HuH-7.5 (cell line): ENCODE measurements at regions not wholly inside any gene's neighbourhood (a gene's known extent, or its start where the extent isn't known, plus 50 kb on each side); places are given as distances from the start of the nearest gene placed in this dataset.
"Not testable (repeated sequence)": the region's sequence is repeated elsewhere in the genome, so short reads cannot be mapped to it uniquely, and the experiment has no call there.

ENCODE experiments used
- DNase-seq: peaks from one replicate; pipeline ENCODE4 v3.0.0; 2011; ENCODE audit warnings: low spot score

- DNase-seq = no peak
These were observed 436.4 kb upstream of the PCDH15 start for GRCh38 chr10:55237462-55237861.

- DNase-seq = no peak
These were observed 432.5 kb upstream of the PCDH15 start for GRCh38 chr10:55233505-55233904.

DNA sequence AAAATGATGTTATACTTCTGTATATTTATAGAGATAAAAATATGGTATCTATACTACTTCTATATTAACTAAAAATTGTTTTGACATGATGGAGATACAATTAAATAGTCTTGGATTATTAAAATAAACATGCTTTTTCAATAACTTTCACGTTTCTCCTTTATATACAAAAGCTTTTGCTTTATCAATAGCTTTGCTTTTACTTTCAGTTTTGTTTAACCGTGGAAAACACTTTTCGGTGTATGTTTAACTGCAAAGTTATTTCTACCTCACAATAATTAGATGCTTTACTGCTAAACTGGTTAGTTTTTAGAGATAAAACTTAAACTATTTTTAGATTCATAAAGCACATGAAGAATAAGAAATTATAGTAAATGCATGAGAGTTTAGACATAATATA is 432.1 kb upstream of the PCDH15 start:
- DNase-seq = no peak

GRCh38 chr10:55232553-55232952 is 431.5 kb upstream of the PCDH15 start:
- no peak for DNase-seq

GRCh38 chr10:55227967-55228366 is 426.9 kb upstream of the PCDH15 start:
- no peak for DNase-seq

DNA sequence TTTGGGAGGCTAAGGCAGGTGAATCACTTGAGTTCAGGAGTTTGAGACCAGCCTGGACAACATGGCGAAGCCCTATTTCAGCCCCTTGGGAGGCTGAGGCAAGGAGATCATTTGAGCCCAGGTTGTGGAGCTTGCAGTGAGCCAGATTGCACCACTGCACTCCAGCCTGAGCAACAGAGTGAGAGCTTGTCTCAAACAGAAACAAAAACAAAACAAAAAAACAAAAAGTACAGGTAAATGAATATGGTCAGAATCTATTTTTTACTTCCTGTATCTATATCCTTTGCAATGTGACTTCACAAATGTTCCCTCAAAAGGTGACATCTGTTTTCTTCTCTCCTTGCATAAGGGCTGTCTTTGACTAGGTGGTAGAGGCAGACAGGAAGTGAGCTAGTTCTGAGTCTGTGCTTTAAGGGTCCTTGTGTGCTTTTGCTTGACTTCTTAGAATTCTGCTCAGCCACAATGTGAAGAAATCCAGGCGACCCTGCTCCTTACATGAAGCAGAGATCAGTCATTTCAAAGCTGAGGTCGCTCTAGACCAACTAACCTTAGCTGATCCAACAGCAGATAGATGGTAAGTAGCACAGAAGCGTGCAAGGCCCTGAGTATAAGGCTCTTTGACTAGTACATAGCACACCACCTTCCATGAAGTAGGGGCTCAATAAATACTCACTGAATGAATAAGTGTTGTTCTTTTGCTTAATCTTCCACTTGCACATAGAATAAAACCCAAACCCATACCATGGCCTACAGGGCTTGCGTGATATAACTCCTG is 423.2 kb upstream of the PCDH15 start:
- no peak for DNase-seq

DNA sequence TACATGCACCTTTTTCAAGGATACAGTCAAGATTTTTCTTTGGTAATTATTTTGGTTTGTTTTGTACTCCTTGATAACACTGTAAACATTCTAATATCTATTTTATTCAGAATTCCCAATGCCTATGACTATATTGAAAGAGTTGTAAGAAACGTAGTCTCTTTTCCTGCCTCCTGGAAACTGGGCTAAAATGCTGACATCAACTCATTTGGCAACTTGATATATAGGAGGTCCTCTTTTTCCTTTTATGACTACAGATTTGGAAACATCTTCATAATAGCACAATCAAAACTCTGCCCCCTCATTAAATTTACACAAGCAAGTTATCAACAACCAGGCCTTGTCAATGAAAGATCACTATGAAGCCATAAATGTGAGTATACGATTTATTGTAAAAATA is 422.3 kb upstream of the PCDH15 start:
- DNase-seq = no peak

GRCh38 chr10:55220975-55221374 is 419.9 kb upstream of the PCDH15 start:
- DNase-seq = no peak

DNA sequence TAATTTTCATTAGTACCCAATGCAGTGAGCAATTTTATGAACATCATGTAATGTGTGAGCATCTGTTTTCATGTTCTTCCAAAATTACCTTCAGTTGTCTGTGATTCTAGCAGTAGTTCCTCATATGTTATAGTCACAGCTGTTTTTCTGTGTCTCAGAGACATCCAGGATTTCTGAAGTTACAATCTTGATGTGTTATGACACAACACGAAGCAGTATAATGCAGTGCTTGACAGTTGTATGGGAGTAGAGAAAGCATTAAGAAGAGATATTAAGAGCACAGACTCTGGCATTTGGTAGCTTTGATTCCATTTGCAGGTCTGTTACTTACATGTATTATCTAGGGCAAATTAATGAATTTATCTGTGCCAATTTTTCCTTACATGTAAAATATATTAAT is 414.7 kb upstream of the PCDH15 start:
- DNase-seq = no peak

DNA sequence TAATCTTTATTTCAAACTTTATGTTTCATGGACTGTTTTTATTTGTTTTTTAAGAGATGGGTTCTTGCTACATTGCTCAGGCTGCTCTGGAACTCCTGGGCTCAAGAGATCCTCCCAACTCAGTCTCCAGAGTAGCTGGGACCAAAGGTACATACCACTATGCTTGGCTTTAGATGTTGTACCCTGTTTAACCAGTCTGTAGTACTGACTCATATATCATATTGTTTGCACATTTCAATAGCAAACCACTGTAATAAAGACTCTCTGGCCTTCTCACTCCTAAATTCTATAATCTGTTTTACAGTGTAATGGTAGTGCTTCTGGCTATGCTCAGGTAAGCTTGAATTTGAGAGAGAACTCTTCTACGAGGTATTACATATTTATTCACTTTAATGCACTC is 413.6 kb upstream of the PCDH15 start:
- DNase-seq = no peak

GRCh38 chr10:55212051-55212450 is 411.0 kb upstream of the PCDH15 start:
- no peak for DNase-seq

DNA sequence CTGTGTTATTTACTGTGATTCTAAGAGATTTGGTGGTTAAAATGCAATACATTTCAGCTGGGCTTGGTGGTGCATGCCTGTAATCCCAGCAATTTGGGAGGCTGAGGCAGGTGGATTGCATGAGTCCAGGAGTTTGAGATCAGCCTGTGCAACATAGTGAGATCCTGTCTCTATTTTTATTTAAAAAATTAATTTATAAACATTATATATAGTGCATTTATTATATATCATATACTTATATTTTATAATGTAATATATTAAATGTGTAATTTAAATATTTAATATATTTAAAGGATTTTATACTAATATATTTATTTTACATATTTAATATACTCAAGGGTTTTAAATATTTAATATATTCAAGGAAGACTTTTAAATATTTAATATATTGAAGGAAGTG is 402.8 kb upstream of the PCDH15 start:
- DNase-seq = no peak

GRCh38 chr10:55203319-55203718 is 402.3 kb upstream of the PCDH15 start:
- DNase-seq = no peak

DNA sequence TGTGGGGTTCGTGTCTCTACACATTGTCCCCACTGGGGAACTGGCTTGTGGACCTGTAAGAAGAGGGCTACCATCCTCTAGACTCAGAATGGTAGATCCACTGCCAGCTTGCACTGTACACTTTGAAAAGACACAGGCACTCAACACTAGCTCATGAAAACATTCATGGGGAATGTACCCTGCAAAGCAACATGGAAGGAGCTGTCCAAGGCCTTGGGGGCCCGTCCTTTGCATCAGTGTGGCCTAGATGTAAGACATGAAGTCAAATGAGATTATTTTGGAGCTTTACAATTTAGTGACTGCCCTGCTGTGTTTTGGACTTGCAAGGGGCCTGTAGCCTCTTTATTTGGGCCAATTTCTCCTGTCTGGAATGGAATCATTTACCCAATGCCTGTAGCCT is 399.0 kb upstream of the PCDH15 start:
- DNase-seq = no peak

GRCh38 chr10:55191236-55191860 is 390.3 kb upstream of the PCDH15 start:
- no peak for DNase-seq

DNA sequence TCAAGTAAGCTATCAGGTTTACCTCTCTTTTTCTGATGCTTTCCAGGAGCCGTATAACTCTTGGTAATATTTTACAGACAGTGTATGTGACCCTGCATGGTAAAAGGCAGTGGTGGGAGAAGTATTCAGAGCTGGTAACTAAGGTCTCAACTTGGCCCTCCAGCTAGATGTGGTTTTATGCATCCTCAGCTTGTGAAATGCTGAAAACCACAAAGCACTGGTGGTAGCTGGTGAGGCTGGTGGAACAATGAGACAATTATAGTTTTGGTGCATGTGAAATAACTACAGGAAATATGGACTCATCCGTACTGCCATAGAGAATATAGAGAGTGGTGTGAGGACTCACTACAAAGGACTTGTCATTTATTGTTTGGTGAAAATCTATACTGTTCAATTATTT is 383.0 kb upstream of the PCDH15 start:
- no peak for DNase-seq

- DNase-seq = no peak
These were observed 379.3 kb upstream of the PCDH15 start for GRCh38 chr10:55180357-55180756.

DNA sequence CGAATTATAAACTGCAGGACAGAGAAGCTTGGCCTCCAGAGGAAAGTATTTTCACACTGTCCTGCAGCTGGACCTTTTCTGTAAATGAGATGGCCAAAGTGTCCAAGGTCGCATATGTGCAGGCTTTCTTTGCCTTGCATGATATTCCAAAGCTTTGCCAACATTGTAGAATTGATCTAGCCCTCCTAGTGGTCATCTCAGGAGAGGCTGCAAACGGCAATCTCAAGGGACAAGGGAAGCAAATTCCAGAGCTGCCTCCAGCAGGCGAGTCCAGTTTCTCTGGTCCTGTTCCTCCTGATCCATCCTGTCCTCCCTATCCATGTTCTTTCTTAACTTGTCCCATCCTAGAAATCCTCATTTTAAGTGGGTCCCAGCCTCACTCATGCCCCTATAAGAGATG is 373.4 kb upstream of the PCDH15 start:
- DNase-seq = no peak

GRCh38 chr10:55169493-55169892 is 368.5 kb upstream of the PCDH15 start:
- DNase-seq = no peak

DNA sequence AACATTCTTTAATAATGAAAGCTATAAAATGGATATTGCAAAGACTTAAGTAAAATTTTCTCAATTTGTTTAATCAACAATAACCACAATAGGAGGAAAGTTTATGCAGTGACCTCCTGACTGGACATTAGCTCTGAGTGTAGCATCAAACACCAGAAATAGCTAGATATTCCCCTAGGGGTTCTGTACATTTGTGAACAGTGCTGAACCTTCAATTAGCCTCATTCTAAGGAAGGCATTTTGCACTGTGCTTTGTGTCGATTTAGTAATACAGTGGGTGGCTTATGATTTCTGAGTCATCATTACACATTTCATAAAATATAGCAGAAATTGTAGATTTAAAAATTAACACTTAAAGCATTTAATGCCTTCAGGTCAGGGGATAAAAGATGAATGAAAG is 367.3 kb upstream of the PCDH15 start:
- DNase-seq = no peak

GRCh38 chr10:55163388-55163979 is 362.5 kb upstream of the PCDH15 start:
- DNase-seq = no peak

DNA sequence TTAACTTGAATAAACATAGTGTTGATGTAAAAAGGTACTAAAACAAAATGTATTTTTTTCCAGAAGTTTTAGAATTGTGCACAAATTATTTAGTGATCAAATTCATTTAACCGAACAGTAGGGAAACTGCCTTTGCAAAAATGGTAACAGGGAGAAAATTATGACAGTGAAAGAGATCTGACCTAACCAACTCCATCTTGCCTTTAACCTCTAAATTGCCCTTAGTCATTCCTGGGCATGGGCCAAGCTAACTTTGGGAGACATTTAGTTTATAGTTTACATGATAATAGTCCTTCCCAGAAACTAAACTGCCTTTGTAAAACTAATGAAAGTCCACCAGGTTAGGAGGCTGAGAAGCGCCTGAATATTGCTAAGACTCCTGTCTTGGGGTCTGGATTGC is 361.3 kb upstream of the PCDH15 start:
- DNase-seq = not testable (repeated sequence)

DNA sequence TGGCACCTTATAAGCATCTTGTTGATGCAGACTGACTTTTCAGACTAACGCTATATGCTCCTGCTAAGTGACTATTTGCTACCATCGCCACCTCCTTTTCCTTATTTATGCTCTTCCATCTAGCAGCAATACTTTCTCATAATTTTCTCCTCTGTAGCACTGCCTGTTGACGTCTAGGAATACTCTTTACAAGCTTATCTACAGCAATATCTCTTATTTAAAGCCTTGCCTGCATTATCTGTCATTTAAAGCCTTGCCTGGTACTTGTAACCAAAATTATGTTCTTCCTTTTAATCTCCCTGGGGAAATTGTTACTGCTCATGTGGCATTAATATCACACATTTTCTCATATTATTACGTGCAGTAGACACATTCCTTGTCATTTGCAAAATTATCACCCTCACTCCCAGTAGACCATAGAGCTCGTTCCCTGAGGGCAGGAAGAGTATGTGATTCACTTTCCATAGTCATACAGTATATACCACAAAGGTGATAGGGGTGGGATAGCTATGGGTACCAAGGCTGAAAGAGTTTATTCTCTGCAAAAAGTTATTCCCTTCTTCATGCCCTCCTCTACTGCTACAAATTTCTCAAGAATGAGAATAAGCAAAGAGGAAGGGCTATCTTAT is 359.7 kb upstream of the PCDH15 start:
- DNase-seq = no peak
